T-helper 1 cell (primary cell): ENCODE measurements at regions not wholly inside any gene's neighbourhood (a gene's known extent, or its start where the extent isn't known, plus 50 kb on each side); places are given as distances from the start of the nearest gene placed in this dataset.

Experiments
- DNase-seq, 5 donors: peaks; one replicate each; pipeline ENCODE4 v3.0.0-alpha.2; 2012 to 2020

DNA sequence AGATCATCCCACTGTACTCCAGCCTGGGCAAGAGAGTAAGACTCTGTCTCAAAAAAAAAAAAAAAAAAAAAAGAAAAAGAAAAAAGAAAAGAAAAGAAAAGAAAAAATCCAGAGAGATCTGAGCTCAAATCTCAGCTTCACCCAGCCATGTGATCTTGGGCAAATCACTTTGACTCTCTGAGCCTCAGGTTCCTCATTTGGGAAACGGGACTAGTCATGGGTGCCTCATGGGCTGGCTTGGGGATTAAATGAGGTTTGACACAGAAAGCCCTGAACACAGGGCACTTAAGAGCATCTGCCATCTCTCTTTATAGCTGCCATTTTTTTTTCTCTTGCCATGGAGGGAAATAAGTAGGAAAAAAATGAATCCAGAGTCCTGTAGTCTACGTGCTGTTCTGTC is 86.2 kb upstream of the MYL2 start:
- DNase-seq = no peak

DNA sequence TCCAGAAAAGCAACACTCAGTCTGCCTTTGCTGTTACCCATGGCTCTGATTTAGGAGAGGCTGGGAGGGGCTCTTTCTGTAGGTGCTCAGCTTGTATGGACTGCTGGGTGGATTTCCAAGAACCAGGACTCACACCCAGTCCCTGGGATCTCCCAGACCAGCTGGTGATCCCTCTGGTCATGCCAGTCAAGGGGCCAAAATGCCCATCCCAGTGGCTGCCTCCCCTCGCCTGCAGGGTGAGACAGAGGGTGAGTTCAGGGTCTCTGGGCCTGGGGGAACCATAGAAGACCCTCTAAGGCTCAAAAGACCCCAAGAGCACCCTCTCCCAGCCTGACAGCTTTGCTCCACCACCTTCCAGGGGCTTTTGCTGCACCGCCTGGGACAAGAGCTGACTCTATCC is 78.6 kb upstream of the MYL2 start:
- no peak for DNase-seq

DNA sequence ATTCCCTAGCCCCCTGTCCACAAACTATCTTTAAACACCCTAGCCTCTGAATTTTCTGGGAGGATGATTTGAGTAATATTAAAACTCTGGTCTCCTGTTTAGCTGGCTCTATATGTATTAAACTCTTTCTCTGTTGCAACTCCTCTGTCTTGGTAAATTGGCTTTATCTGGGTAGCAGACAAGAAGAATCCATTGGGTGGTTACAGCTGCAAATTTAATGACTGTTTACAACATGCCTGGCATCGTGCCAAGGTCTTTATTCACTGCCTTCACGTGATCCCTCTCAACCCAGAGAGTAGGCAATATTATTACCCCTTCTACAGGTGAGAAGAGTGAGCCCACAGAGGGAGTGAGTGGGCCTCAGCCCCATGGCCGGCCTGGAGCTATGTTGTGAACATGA is 77.8 kb upstream of the MYL2 start:
- no peak for DNase-seq

DNA sequence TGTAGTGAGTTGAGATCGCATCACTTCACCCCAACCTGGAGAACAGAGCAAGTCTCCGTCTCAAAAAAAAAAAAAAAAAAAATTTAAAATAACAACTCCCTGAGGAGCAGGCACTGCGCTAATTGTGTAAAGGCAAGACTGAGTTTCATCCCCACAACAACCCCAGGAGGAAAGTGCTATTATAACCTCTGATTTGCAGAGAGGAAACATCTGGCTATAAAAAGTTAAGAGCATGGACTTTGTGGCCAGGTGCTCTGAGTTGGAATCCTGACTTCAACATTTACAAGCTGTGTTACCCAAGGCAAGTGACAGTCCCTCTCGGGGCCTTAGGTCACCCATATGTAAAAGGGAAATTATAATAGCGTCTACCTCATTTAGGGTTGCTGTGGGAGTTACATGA is 76.0 kb upstream of the MYL2 start:
- no peak for DNase-seq

DNA sequence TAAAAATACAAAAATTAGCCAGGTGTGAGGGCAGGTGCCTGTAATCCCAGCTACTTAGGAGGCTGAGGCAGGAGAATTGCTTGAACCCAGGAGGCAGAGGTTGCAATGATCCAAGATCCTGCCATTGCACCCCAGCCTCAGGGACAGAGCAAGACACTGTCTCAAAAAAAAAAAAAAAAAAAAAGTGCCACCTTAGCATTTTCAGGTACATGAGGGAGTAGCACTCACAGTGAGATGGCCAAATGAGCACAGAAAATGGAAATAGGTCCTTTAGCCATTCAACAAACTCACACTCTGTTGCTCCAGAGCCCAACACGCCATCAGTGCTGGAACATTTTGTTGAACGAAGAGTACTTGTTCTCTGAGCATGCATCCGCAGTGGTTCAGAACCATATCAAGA is 75.2 kb upstream of the MYL2 start:
- DNase-seq = no peak

DNA sequence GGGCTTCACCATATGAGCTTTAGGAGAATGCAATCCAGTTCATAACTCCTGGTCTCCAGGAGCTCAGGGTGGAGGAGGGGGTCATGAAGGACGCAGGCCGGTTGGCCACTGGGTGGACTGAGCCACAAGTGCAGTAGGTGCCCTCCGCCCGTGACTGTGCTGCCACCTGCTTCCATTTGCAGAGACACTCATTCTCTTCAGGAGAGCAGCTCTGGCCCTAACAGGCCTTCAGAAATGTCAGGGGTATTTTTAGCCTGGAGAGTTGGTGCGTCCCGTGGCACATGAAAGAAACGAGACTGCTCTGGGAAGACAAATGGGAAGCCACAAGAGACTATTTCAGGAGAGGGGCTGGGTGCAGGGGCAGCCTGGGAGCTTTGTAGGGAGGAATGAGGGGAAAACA is 74.6 kb upstream of the MYL2 start:
- DNase-seq = no peak

DNA sequence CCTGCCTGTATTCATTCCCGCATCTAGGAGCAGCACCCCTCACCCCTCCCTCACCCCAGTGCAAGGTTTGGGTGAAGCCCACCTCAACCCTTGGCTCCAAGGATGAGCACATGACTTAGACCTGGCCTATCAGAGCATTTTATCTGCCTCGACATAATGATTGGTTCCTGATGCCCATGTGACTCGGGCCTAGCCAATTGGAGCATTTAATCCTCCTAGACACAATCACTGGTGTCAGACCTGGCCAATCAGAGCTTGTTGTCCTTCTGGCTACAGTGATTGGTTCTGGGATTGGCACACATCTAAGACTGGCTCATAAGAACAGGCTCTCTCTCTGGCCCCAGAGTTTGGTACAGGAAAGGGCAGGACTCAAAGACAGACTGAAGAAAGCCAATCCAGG is 73.1 kb upstream of the MYL2 start:
- no peak for DNase-seq

DNA sequence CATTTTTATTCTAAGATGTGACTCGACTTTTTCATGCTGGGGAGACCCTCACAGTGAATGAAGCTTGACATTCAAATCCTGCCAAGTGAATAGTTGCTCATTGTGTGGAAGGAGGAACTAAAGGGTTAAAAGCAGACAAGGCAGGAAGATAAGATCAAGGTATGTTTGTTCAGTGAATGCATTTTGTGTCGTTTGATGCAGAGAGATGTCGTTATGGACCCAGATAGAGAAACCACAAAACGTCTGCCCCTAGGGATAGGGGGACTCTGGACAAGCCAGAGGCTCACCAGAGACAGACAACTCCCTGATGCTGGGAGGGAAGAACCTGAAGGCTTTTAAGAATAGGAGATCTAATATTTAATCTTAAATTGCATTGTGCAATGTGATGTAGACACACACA is 72.5 kb upstream of the MYL2 start:
- DNase-seq = no peak

DNA sequence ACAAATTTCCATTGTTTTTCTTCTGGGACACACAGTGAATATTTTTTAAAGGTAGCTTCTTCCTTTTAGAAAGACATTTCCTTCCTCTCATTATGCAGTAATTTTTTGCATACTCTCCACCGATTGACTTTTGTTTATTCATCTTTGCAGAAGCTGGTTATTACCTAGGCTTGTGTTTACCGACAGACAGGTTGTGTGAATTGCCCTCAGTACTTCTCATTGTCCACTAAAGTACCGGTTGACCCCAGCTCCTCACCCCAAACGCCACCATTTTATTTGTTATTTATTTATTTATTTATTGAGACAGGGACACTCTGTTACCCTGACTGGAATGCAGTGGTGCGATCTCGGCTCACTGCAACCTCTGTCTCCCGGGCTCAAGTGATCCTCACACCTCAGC is 63.4 kb upstream of the MYL2 start:
- no peak for DNase-seq

DNA sequence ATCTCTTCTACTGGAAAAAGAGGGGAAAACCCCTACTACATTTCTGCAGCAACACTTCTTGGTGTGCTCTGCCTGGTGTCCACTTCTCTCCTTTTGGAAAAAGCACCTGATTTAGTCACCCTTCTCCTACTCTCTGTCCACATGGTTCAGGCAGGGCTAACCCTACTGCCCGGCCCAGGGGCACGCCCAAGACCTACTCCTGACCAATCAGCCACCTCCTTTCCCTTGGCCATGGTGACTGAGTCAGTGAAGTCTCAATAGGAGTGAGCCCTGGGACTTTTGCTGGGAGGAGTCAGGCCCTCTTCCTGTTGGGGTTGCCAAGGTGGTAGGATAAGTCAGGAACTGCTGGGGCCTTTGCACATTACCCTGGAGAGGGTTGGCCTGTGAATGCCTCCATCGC is 52.5 kb upstream of the MYL2 start:
- DNase-seq = no peak

DNA sequence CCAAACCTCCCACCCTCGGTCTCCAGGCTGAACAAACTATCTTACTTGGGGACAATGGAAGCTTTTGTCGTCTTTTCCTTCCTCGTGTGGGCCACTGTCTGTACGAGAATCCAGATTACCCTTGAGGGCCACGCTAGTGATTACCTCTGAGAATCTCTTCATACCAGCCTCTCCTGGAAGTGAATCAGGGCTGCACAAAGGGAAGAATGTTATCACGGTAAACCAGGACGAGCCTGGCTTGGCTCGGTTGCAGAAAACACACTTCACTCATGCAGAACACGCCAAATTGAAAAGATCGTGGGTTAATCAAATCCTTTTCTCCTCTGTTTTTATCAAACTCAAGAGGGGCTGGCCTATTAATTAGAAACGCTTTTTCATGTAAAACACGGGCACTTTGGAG is 51.6 kb upstream of the MYL2 start:
- DNase-seq = no peak

DNA sequence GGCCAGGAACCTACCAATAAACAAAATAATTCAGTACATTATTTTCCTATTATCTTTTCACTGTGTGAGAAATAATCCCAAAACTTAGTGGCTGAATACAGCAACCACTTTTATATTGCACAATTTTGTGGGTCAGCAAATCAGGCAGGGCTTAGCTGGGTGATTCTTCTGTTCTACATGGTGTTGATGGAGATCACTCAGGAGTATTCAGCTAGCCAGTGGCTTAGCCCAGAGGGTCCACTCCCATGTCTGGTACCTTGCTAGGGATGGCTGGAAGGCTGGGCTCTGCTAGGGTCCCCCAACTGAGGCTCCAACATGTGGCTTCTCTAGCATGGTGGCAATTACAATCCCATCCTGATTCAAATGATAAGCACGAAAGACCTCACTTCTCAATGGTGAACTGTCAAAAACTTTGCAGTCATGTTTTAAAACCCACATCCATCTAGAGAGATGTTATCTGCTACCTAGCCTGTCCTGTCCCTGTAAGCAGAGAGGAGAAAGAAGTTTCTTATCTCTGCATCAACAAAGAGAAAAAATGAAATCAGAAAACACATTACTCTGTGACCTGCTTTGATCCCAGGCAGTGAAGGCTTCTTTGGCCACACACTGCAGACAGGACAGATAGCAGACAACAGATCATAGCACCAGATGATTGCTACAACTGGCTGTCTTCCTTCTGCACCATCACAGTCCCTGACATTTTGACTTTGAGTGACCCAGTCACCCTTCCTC is 51.0 kb upstream of the MYL2 start:
- no peak for DNase-seq
